22Rv1 (cell line): ENCODE measurements at regions not wholly inside any gene's neighbourhood (a gene's known extent, or its start where the extent isn't known, plus 50 kb on each side); places are given as distances from the start of the nearest gene placed in this dataset.

Experiments used
- CTCF ChIP-seq: fragments of 450-650 bp; IDR thresholded peaks from 2 replicates; pipeline ENCODE4 v1.5.1; 2017; ENCODE audit warnings: mild to moderate bottlenecking
- ZFX ChIP-seq: fragments of 450-650 bp; IDR thresholded peaks from 2 replicates; pipeline ENCODE4 v1.6.1; 2017; ENCODE audit warnings: antibody characterized with exemption, borderline replicate concordance

- no peak for TF ChIP-seq CTCF
- no peak for TF ChIP-seq ZFX
Observed at GRCh38 chr16:26982422-26982821, 84.3 kb upstream of the C16orf82 start.
